ENCODE measurements at regions not wholly inside any gene's neighbourhood (a gene's known extent, or its start where the extent isn't known, plus 50 kb on each side); places are given as distances from the start of the nearest gene placed in this dataset.
"Not testable (repeated sequence)": the region's sequence is repeated elsewhere in the genome, so short reads cannot be mapped to it uniquely, and the experiment has no call there.

- H3K9me3 ChIP-seq (replicated peaks in 1 of 2; ENCODE audit: control insufficient read depth in 2 of 2, insufficient read depth in 1 of 2, low read depth in 1 of 2, low read length in 2 of 2); DNase-seq (ENCODE audit: low spot score); H3K4ac ChIP-seq (ENCODE audit: low read length); H2BK15ac ChIP-seq (ENCODE audit: low read length); H3K14ac ChIP-seq (ENCODE audit: low read length); H2BK12ac ChIP-seq (ENCODE audit: low read length); H4K91ac ChIP-seq (ENCODE audit: low read depth, low read length, poor library complexity); H3K18ac ChIP-seq (ENCODE audit: low read length); H4K8ac ChIP-seq (ENCODE audit: low read depth, low read length); H2AK5ac ChIP-seq (ENCODE audit: low read depth, low read length); H2BK120ac ChIP-seq (ENCODE audit: low read depth, low read length); H2AFZ ChIP-seq (ENCODE audit: low read length); H3K4me3 ChIP-seq (ENCODE audit: low read length in 2 of 2); H3K23ac ChIP-seq (ENCODE audit: low read depth, low read length, poor library complexity); H3K9ac ChIP-seq (ENCODE audit: low read depth, low read length, poor library complexity); H3K27me3 ChIP-seq (ENCODE audit: control insufficient read depth in 3 of 3, insufficient read depth in 3 of 3, low read depth in 1 of 3, low read length in 3 of 3); H3K27ac ChIP-seq (replicated peaks; ENCODE audit: low read length); H2BK5ac ChIP-seq (ENCODE audit: low read length); H3K4me2 ChIP-seq (ENCODE audit: insufficient read depth, low read length, poor library complexity, severe bottlenecking); H3K36me3 ChIP-seq (replicated peaks in 1 of 2; ENCODE audit: control insufficient read depth in 2 of 2, insufficient read depth in 2 of 2, low read length in 2 of 2); H3K4me1 ChIP-seq (ENCODE audit: control insufficient read depth in 2 of 2, insufficient read depth in 1 of 2, low read depth in 1 of 2, low read length in 2 of 2); H3K79me1 ChIP-seq (ENCODE audit: low read depth, low read length): not testable (repeated sequence)
- WGBS, 2 donors (ENCODE audit: extremely low coverage in 2 of 2, insufficient read length in 2 of 2, insufficient replicate concordance in 1 of 2), result no CpG with 5 or more reads among the region's 3 CpGs
Measured at GRCh38 chr5:176103083-176103482, 135.0 kb upstream of the THOC3 start.

- H3K18ac ChIP-seq (ENCODE audit: low read length); H3K9ac ChIP-seq (ENCODE audit: low read depth, low read length, poor library complexity); H3K4ac ChIP-seq (ENCODE audit: low read length); DNase-seq (ENCODE audit: low spot score); H2BK120ac ChIP-seq (ENCODE audit: low read depth, low read length); H2AFZ ChIP-seq (ENCODE audit: low read length); H2BK15ac ChIP-seq (ENCODE audit: low read length); H3K4me1 ChIP-seq (ENCODE audit: control insufficient read depth in 2 of 2, insufficient read depth in 1 of 2, low read depth in 1 of 2, low read length in 2 of 2); H2AK5ac ChIP-seq (ENCODE audit: low read depth, low read length); H2BK5ac ChIP-seq (ENCODE audit: low read length); H3K27me3 ChIP-seq (ENCODE audit: control insufficient read depth in 3 of 3, insufficient read depth in 3 of 3, low read depth in 1 of 3, low read length in 3 of 3); H3K79me1 ChIP-seq (ENCODE audit: low read depth, low read length); H3K4me2 ChIP-seq (ENCODE audit: insufficient read depth, low read length, poor library complexity, severe bottlenecking); H4K8ac ChIP-seq (ENCODE audit: low read depth, low read length); H3K27ac ChIP-seq (replicated peaks; ENCODE audit: low read length); H2BK12ac ChIP-seq (ENCODE audit: low read length); H3K9me3 ChIP-seq (replicated peaks in 1 of 2; ENCODE audit: control insufficient read depth in 2 of 2, insufficient read depth in 1 of 2, low read depth in 1 of 2, low read length in 2 of 2); H3K36me3 ChIP-seq (replicated peaks in 1 of 2; ENCODE audit: control insufficient read depth in 2 of 2, insufficient read depth in 2 of 2, low read length in 2 of 2); H3K4me3 ChIP-seq (ENCODE audit: low read length in 2 of 2); H4K91ac ChIP-seq (ENCODE audit: low read depth, low read length, poor library complexity); H3K23ac ChIP-seq (ENCODE audit: low read depth, low read length, poor library complexity); H3K14ac ChIP-seq (ENCODE audit: low read length): not testable (repeated sequence)
- WGBS, 2 donors (ENCODE audit: extremely low coverage in 2 of 2, insufficient read length in 2 of 2, insufficient replicate concordance in 1 of 2), result no CpG with 5 or more reads among the region's 8 CpGs
Measured at GRCh38 chr5:176112888-176113287, 125.3 kb upstream of the SIMC1 start.

GRCh38 chr5:176113673-176114335 is 124.4 kb upstream of the SIMC1 start:
- not testable (repeated sequence) for H3K4me2 ChIP-seq (ENCODE audit: insufficient read depth, low read length, poor library complexity, severe bottlenecking); H4K8ac ChIP-seq (ENCODE audit: low read depth, low read length); H2BK15ac ChIP-seq (ENCODE audit: low read length); H3K4me3 ChIP-seq (ENCODE audit: low read length in 2 of 2); H3K27ac ChIP-seq (replicated peaks; ENCODE audit: low read length); H3K4ac ChIP-seq (ENCODE audit: low read length); H3K9me3 ChIP-seq (replicated peaks in 1 of 2; ENCODE audit: control insufficient read depth in 2 of 2, insufficient read depth in 1 of 2, low read depth in 1 of 2, low read length in 2 of 2); H3K4me1 ChIP-seq (ENCODE audit: control insufficient read depth in 2 of 2, insufficient read depth in 1 of 2, low read depth in 1 of 2, low read length in 2 of 2); H2BK12ac ChIP-seq (ENCODE audit: low read length); H4K91ac ChIP-seq (ENCODE audit: low read depth, low read length, poor library complexity); H3K14ac ChIP-seq (ENCODE audit: low read length); H3K79me1 ChIP-seq (ENCODE audit: low read depth, low read length); H2BK5ac ChIP-seq (ENCODE audit: low read length); H2BK120ac ChIP-seq (ENCODE audit: low read depth, low read length); H3K18ac ChIP-seq (ENCODE audit: low read length); H3K36me3 ChIP-seq (replicated peaks in 1 of 2; ENCODE audit: control insufficient read depth in 2 of 2, insufficient read depth in 2 of 2, low read length in 2 of 2); H3K27me3 ChIP-seq (ENCODE audit: control insufficient read depth in 3 of 3, insufficient read depth in 3 of 3, low read depth in 1 of 3, low read length in 3 of 3); DNase-seq (ENCODE audit: low spot score); H2AK5ac ChIP-seq (ENCODE audit: low read depth, low read length); H3K23ac ChIP-seq (ENCODE audit: low read depth, low read length, poor library complexity); H3K9ac ChIP-seq (ENCODE audit: low read depth, low read length, poor library complexity); H2AFZ ChIP-seq (ENCODE audit: low read length)
- no CpG with 5 or more reads among the region's 6 CpGs for WGBS, 2 donors (ENCODE audit: extremely low coverage in 2 of 2, insufficient read length in 2 of 2, insufficient replicate concordance in 1 of 2)

GRCh38 chr5:176114825-176115224 is 123.4 kb upstream of the SIMC1 start:
- H3K18ac ChIP-seq (ENCODE audit: low read length); H3K27ac ChIP-seq (replicated peaks; ENCODE audit: low read length); H3K9me3 ChIP-seq (replicated peaks in 1 of 2; ENCODE audit: control insufficient read depth in 2 of 2, insufficient read depth in 1 of 2, low read depth in 1 of 2, low read length in 2 of 2); H3K4me3 ChIP-seq (ENCODE audit: low read length in 2 of 2); H2BK15ac ChIP-seq (ENCODE audit: low read length); H3K9ac ChIP-seq (ENCODE audit: low read depth, low read length, poor library complexity); H3K4ac ChIP-seq (ENCODE audit: low read length); H2BK120ac ChIP-seq (ENCODE audit: low read depth, low read length); H4K8ac ChIP-seq (ENCODE audit: low read depth, low read length); H2BK5ac ChIP-seq (ENCODE audit: low read length); H3K36me3 ChIP-seq (replicated peaks in 1 of 2; ENCODE audit: control insufficient read depth in 2 of 2, insufficient read depth in 2 of 2, low read length in 2 of 2); H3K14ac ChIP-seq (ENCODE audit: low read length); H2BK12ac ChIP-seq (ENCODE audit: low read length); H3K27me3 ChIP-seq (ENCODE audit: control insufficient read depth in 3 of 3, insufficient read depth in 3 of 3, low read depth in 1 of 3, low read length in 3 of 3); DNase-seq (ENCODE audit: low spot score); H4K91ac ChIP-seq (ENCODE audit: low read depth, low read length, poor library complexity); H3K4me1 ChIP-seq (ENCODE audit: control insufficient read depth in 2 of 2, insufficient read depth in 1 of 2, low read depth in 1 of 2, low read length in 2 of 2); H3K79me1 ChIP-seq (ENCODE audit: low read depth, low read length); H3K23ac ChIP-seq (ENCODE audit: low read depth, low read length, poor library complexity); H2AFZ ChIP-seq (ENCODE audit: low read length); H3K4me2 ChIP-seq (ENCODE audit: insufficient read depth, low read length, poor library complexity, severe bottlenecking); H2AK5ac ChIP-seq (ENCODE audit: low read depth, low read length): not testable (repeated sequence)
- no CpG with 5 or more reads among the region's 7 CpGs for WGBS, 2 donors (ENCODE audit: extremely low coverage in 2 of 2, insufficient read length in 2 of 2, insufficient replicate concordance in 1 of 2)

All from neuronal stem cell (in vitro differentiated cells).